Breast epithelium (tissue), 4 donors: ENCODE measurements at regions not wholly inside any gene's neighbourhood (a gene's known extent, or its start where the extent isn't known, plus 50 kb on each side); places are given as distances from the start of the nearest gene placed in this dataset.

ENCODE experiments used
- DNase-seq, 2 donors: peaks; one replicate each; pipeline ENCODE4 v3.0.0-alpha.2; 2019; ENCODE audit warnings: low spot score in 2 of 2
- H3K27ac ChIP-seq, 2 donors: fragments of 200-600 bp; sonication (generic) in 1 of 2; one replicate each; pipeline ENCODE4 v1.5.1; 2016 to 2019; ENCODE audit warnings: mild to moderate bottlenecking in 1 of 2
- H3K27me3 ChIP-seq, 2 donors: fragments of 200-600 bp; sonication (generic) in 1 of 2; one replicate each; pipeline versions ENCODE4 v1.5.1 to v1.6.0; 2017 to 2019; ENCODE audit warnings: control low read depth in 1 of 2, mild to moderate bottlenecking in 1 of 2
- H3K36me3 ChIP-seq: fragments of 200-600 bp; one replicate; pipeline ENCODE4 v1.5.1; 2019
- H3K4me1 ChIP-seq, 2 donors: fragments of 200-600 bp; sonication (generic); one replicate each; pipeline ENCODE4 v1.5.1; 2016 to 2019; ENCODE audit warnings: control low read depth in 1 of 2
- H3K4me3 ChIP-seq, 3 donors: fragments of 200-600 bp; sonication (generic); 1 replicate in 2 of 3; 2 replicates in 1 of 3; pipeline ENCODE4 v1.5.1; 2016 to 2019; ENCODE audit warnings: mild to moderate bottlenecking in 3 of 3, moderate library complexity in 2 of 3
- H3K9me3 ChIP-seq, 2 donors: fragments of 200-600 bp; sonication (generic) in 1 of 2; one replicate each; pipeline ENCODE4 v1.5.1; 2016 to 2019; ENCODE audit warnings: control low read depth in 1 of 2
- POLR2A ChIP-seq: fragments of 450-650 bp; IDR thresholded peaks from one replicate; pipeline ENCODE4 v1.6.1; 2016; ENCODE audit warnings: antibody characterized with exemption, mild to moderate bottlenecking, moderate library complexity
- POLR2AphosphoS5 ChIP-seq, 3 donors: sonication (generic); formaldehyde crosslinking; IDR thresholded peaks; one replicate each; pipeline ENCODE4 v1.6.1; 2017; ENCODE audit warnings: antibody characterized with exemption in 3 of 3
- intact Hi-C: fragments of 100-400 bp; cut with DNase I; formaldehyde crosslinking; loops from one replicate; pipeline ENCODE4 v1.15.1; 2023; ENCODE audit warnings: low total_unique reads
- TF ChIP-seq, protein P1 (sequence below), 3 donors: fragments of 450-650 bp; IDR thresholded peaks; one replicate each; pipeline ENCODE4 v1.5.1; 2016 to 2017; ENCODE audit warnings: antibody characterized with exemption in 3 of 3, mild to moderate bottlenecking in 3 of 3, moderate library complexity in 3 of 3

DNA sequence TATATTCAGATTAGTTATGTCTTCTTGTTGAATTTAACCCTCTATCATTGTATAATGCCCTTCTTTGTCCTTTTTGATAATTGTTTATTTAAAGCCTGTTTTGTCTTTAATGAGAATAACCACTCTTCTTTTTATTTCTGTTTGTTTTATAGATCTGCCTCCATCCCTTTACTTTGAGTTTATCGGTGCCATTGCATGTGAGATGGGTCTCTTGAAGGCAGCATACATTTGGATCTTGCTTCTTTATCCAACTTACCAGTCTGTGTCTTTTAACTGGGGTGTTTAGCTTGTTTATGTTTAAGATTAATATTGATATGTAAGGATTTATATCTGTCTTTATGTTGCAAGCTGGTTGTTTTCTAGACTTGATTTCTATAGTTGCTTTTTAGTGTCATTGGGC is 115.8 kb downstream of the RTL3 start:
- intact Hi-C loops, result no loop called here
- H3K9me3 ChIP-seq, result peaks cover 0 to 35% of the 10 kb centered on the region in 2 donors
- TF ChIP-seq, protein P1, sequence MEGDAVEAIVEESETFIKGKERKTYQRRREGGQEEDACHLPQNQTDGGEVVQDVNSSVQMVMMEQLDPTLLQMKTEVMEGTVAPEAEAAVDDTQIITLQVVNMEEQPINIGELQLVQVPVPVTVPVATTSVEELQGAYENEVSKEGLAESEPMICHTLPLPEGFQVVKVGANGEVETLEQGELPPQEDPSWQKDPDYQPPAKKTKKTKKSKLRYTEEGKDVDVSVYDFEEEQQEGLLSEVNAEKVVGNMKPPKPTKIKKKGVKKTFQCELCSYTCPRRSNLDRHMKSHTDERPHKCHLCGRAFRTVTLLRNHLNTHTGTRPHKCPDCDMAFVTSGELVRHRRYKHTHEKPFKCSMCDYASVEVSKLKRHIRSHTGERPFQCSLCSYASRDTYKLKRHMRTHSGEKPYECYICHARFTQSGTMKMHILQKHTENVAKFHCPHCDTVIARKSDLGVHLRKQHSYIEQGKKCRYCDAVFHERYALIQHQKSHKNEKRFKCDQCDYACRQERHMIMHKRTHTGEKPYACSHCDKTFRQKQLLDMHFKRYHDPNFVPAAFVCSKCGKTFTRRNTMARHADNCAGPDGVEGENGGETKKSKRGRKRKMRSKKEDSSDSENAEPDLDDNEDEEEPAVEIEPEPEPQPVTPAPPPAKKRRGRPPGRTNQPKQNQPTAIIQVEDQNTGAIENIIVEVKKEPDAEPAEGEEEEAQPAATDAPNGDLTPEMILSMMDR (IDR thresholded peaks at IDR 0.05), result no peak
- TF ChIP-seq POLR2AphosphoS5 (IDR thresholded peaks at IDR 0.05) (no peak), POLR2A (no peak)
- H3K27ac ChIP-seq, result no peak overlapping the region
- peaks cover 0 to 20% of the 10 kb centered on the region in 2 donors for H3K27me3 ChIP-seq
- H3K4me1 ChIP-seq, result no peaks in the 10 kb centered on the region
- H3K4me3 ChIP-seq, result no peak overlapping the region
- no peak for DNase-seq
- H3K36me3 ChIP-seq, result no peaks in the 10 kb centered on the region

DNA sequence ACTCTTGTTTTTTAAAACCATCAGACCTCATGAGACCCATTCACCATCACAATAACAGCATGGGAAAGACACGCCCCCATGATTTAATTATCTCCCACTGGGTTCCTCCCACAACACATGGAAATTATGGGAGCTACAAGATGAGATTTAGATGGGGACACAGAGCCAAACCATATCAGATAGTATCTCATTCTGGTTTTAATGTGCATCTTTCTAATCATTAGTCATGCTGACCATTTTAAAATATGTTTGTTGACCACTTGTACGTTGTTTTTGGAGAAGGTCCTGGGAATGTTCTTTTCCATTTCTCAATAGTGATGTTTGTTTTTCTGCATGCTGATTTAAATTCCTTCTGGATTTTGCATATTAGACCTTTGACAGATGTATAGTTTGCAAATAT is 119.0 kb downstream of the RTL3 start:
- Histone ChIP-seq H3K4me1 (no peaks in the 10 kb centered on the region), H3K4me3 (no peak overlapping the region), H3K27me3 (peaks cover 0 to 8% of the 10 kb centered on the region in 2 donors), H3K36me3 (no peaks in the 10 kb centered on the region), H3K9me3 (peaks cover 0 to 35% of the 10 kb centered on the region in 2 donors), H3K27ac (no peak overlapping the region)
- no peak for DNase-seq
- TF ChIP-seq, protein P1 (IDR thresholded peaks at IDR 0.05), result no peak
- TF ChIP-seq POLR2A (no peak), POLR2AphosphoS5 (IDR thresholded peaks at IDR 0.05) (no peak)
- intact Hi-C loops, result no loop called here

DNA sequence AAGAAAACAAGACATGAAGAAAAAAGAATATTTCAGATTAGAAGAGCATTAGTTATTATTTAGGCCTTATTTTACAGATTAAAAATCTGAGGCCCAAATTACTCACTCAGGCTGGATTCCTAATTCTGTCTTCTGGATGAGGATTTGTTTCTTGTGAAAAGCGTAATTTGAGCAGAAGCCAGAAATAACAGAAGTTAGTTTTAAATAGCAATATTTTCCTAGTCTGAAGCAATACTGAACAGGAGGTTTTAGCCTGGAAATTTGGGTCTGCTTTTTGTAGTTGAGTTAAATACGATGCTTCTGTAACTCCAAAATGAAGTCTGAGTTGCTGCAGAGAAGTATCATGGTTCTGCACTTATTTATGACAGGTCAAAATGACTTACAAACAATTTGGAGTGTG is 124.9 kb downstream of the RTL3 start:
- Histone ChIP-seq H3K27ac (no peak overlapping the region), H3K9me3 (no peaks in the 10 kb centered on the region), H3K36me3 (no peaks in the 10 kb centered on the region), H3K4me3 (no peak overlapping the region), H3K27me3 (peaks cover 0 to 28% of the 10 kb centered on the region in 2 donors), H3K4me1 (no peaks in the 10 kb centered on the region)
- intact Hi-C loops, result no loop called here
- no peak for TF ChIP-seq POLR2A
- TF ChIP-seq, protein P1 (IDR thresholded peaks at IDR 0.05), result no peak
- no peak for DNase-seq

DNA sequence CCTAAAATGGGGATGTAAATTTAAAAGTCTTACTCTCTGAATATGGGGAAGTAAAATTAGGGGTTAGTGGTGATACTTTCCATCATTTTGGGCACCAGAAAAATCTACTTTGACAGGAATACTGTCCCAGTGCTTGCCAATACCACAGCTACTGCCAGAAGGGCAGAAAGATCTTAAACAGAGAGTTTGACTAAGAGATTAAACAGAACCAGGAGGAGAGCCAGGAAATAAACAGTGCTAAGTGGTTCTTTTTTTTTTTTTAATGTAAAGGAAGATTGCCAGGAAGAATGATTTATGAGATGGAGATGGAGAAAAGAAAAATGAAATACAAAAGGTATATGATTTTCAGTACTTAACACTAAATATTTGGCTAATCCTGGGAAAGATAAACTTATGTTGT is 126.8 kb downstream of the RTL3 start:
- intact Hi-C loops, result no loop called here
- Histone ChIP-seq H3K36me3 (no peaks in the 10 kb centered on the region), H3K4me1 (no peaks in the 10 kb centered on the region), H3K27ac (no peak overlapping the region), H3K4me3 (no peak overlapping the region), H3K9me3 (no peaks in the 10 kb centered on the region), H3K27me3 (peaks cover 0 to 32% of the 10 kb centered on the region in 2 donors)
- no peak for DNase-seq
- TF ChIP-seq POLR2AphosphoS5 (IDR thresholded peaks at IDR 0.05) (no peak), POLR2A (no peak)
- TF ChIP-seq, protein P1 (IDR thresholded peaks at IDR 0.05), result no peak

DNA sequence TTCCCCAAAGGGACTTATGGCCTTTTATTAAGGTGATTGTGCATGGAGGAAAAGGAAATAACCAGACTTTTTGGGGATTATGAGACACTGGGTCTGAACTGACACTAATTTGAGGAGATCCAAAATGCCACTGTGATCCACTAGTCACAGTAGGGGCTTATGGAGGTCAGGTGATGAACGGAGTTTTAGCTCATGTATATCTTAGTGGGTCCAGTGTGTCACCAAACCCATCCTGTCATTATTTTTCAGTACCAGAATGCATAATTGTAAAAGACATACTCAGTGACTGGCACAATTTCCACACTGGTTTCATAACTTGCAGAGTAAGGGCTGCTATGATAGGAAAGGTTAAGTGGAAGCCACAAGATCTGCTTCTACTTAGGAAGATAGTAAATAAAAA is 131.3 kb downstream of the RTL3 start:
- H3K4me1 ChIP-seq, result no peaks in the 10 kb centered on the region
- intact Hi-C loops, result no loop called here
- TF ChIP-seq POLR2A (no peak), POLR2AphosphoS5 (IDR thresholded peaks at IDR 0.05) (no peak)
- TF ChIP-seq, protein P1 (IDR thresholded peaks at IDR 0.05), result no peak
- H3K9me3 ChIP-seq, result no peaks in the 10 kb centered on the region
- peaks cover 0 to 39% of the 10 kb centered on the region in 2 donors for H3K27me3 ChIP-seq
- no peak overlapping the region for H3K27ac ChIP-seq
- no peak for DNase-seq
- no peaks in the 10 kb centered on the region for H3K36me3 ChIP-seq
- H3K4me3 ChIP-seq, result no peak overlapping the region
